ENCODE measurements at regions not wholly inside any gene's neighbourhood (a gene's known extent, or its start where the extent isn't known, plus 50 kb on each side); places are given as distances from the start of the nearest gene placed in this dataset.

DNA sequence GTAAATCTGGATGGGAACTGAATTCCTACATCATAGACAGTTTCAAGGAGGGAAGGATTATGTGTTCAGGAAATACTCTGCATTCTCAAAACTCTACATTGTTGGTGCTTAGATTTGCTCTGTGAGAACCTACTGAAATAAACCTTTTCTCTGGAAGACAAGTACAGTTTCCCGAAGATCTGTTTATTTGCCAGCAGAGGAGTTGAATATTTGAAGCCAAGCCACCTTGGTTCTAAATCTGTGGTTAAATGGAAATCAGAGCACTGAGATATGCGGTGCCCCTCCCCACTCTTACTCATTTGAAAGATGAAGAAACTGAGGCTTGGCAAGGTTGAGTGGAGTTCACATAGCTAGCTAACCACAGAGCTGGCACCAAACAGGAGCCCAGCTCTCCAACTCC lies 146.3 kb upstream of the CTAGE1 start:
- H3K9me3 ChIP-seq (ENCODE audit: low read length), result no peaks in the 10 kb centered on the region
- H3K79me2 ChIP-seq (replicated peaks; ENCODE audit: insufficient read depth, low read length), result no peaks in the 10 kb centered on the region
- H3K9me2 ChIP-seq (ENCODE audit: insufficient read depth, low read length), result no peaks in the 10 kb centered on the region
- H3K36me3 ChIP-seq (ENCODE audit: insufficient read depth, low read length), result no peaks in the 10 kb centered on the region
- no peak overlapping the region for H3K4me2 ChIP-seq (ENCODE audit: low read length)
- H4K20me1 ChIP-seq (ENCODE audit: insufficient read depth), result no peaks in the 10 kb centered on the region
- no peaks in the 10 kb centered on the region for H3F3A ChIP-seq (ENCODE audit: insufficient read depth, low read length, poor library complexity, severe bottlenecking)
- TF ChIP-seq RAD21 (conservative IDR thresholded peaks at IDR 0.05) (no peak), EZH2 (IDR thresholded peaks at IDR 0.05; ENCODE audit: borderline replicate concordance, insufficient read depth, low read length, poor library complexity, severe bottlenecking) (no peak), TAF1 (IDR thresholded peaks at IDR 0.05; ENCODE audit: low read depth) (no peak), SMC3 (conservative IDR thresholded peaks at IDR 0.05; ENCODE audit: poor library complexity) (no peak), MXI1 (conservative IDR thresholded peaks at IDR 0.05; ENCODE audit: poor library complexity, severe bottlenecking) (no peak), EP300 (conservative IDR thresholded peaks at IDR 0.05; ENCODE audit: poor library complexity, severe bottlenecking) (no peak), POLR2AphosphoS5 (IDR thresholded peaks at IDR 0.05) (no peak)
- TF ChIP-seq, protein P1, sequence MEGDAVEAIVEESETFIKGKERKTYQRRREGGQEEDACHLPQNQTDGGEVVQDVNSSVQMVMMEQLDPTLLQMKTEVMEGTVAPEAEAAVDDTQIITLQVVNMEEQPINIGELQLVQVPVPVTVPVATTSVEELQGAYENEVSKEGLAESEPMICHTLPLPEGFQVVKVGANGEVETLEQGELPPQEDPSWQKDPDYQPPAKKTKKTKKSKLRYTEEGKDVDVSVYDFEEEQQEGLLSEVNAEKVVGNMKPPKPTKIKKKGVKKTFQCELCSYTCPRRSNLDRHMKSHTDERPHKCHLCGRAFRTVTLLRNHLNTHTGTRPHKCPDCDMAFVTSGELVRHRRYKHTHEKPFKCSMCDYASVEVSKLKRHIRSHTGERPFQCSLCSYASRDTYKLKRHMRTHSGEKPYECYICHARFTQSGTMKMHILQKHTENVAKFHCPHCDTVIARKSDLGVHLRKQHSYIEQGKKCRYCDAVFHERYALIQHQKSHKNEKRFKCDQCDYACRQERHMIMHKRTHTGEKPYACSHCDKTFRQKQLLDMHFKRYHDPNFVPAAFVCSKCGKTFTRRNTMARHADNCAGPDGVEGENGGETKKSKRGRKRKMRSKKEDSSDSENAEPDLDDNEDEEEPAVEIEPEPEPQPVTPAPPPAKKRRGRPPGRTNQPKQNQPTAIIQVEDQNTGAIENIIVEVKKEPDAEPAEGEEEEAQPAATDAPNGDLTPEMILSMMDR (IDR thresholded peaks at IDR 0.05; ENCODE audit: poor library complexity, severe bottlenecking), result no peak
- TF ChIP-seq, protein P2, sequence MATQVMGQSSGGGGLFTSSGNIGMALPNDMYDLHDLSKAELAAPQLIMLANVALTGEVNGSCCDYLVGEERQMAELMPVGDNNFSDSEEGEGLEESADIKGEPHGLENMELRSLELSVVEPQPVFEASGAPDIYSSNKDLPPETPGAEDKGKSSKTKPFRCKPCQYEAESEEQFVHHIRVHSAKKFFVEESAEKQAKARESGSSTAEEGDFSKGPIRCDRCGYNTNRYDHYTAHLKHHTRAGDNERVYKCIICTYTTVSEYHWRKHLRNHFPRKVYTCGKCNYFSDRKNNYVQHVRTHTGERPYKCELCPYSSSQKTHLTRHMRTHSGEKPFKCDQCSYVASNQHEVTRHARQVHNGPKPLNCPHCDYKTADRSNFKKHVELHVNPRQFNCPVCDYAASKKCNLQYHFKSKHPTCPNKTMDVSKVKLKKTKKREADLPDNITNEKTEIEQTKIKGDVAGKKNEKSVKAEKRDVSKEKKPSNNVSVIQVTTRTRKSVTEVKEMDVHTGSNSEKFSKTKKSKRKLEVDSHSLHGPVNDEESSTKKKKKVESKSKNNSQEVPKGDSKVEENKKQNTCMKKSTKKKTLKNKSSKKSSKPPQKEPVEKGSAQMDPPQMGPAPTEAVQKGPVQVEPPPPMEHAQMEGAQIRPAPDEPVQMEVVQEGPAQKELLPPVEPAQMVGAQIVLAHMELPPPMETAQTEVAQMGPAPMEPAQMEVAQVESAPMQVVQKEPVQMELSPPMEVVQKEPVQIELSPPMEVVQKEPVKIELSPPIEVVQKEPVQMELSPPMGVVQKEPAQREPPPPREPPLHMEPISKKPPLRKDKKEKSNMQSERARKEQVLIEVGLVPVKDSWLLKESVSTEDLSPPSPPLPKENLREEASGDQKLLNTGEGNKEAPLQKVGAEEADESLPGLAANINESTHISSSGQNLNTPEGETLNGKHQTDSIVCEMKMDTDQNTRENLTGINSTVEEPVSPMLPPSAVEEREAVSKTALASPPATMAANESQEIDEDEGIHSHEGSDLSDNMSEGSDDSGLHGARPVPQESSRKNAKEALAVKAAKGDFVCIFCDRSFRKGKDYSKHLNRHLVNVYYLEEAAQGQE (IDR thresholded peaks at IDR 0.05; ENCODE audit: borderline replicate concordance), result no peak
- no peak overlapping the region for H3K9ac ChIP-seq (ENCODE audit: low read length)
- H3K4me3 ChIP-seq (ENCODE audit: low read length), result no peak overlapping the region
- H3K27ac ChIP-seq (ENCODE audit: low read length), result no peak overlapping the region
- H2AFZ ChIP-seq (ENCODE audit: low read depth, low read length), result no peak overlapping the region
- H3K27me3 ChIP-seq (ENCODE audit: insufficient read depth, low read depth, low read length), result peaks cover 47% of the 10 kb centered on the region

DNA sequence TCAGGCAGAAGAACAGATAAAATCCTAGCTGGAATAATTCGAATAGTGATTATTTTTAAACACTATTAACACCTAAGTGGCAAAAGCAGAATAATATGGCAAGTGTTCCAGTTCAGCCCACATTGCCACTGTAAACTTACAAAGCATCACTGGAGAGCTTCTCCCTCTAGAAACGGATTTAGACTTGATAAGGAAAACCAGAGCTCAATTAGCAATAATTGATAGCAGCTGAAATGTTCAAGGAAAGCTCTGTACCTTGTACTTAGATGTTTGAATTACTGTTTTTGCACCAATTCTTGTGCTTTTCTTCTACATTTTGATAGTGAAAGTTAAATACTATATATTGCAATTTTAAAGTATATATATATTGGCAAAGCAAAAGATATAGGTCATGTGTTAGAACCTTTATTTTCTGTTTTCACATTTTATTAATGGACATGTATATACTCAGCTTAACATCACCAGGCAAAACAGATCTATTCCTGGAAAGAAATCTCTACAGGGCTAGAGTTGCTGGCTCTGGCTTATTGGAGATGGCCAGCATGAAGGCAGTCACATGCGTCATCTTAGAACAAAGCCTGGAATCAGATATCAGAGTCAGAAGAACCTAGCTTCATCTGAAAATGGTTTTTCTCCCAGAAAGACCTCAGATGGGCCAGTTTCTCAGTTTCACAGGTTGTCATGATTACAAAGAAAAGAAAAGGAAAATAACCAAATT lies 149.1 kb upstream of the CTAGE1 start:
- no peak overlapping the region for H2AFZ ChIP-seq (ENCODE audit: low read depth, low read length)
- H3K4me2 ChIP-seq (ENCODE audit: low read length), result no peak overlapping the region
- no peaks in the 10 kb centered on the region for H3K9me2 ChIP-seq (ENCODE audit: insufficient read depth, low read length)
- no peaks in the 10 kb centered on the region for H3K9me3 ChIP-seq (ENCODE audit: low read length)
- H3F3A ChIP-seq (ENCODE audit: insufficient read depth, low read length, poor library complexity, severe bottlenecking), result no peaks in the 10 kb centered on the region
- no peak overlapping the region for H3K9ac ChIP-seq (ENCODE audit: low read length)
- no peaks in the 10 kb centered on the region for H4K20me1 ChIP-seq (ENCODE audit: insufficient read depth)
- no peak overlapping the region for H3K4me3 ChIP-seq (ENCODE audit: low read length)
- no peaks in the 10 kb centered on the region for H3K79me2 ChIP-seq (replicated peaks; ENCODE audit: insufficient read depth, low read length)
- peaks cover 19% of the 10 kb centered on the region for H3K27me3 ChIP-seq (ENCODE audit: insufficient read depth, low read depth, low read length)
- no peaks in the 10 kb centered on the region for H3K36me3 ChIP-seq (ENCODE audit: insufficient read depth, low read length)
- no peak overlapping the region for H3K27ac ChIP-seq (ENCODE audit: low read length)
- TF ChIP-seq RAD21 (conservative IDR thresholded peaks at IDR 0.05) (no peak), TAF1 (IDR thresholded peaks at IDR 0.05; ENCODE audit: low read depth) (no peak), EZH2 (IDR thresholded peaks at IDR 0.05; ENCODE audit: borderline replicate concordance, insufficient read depth, low read length, poor library complexity, severe bottlenecking) (no peak), MXI1 (conservative IDR thresholded peaks at IDR 0.05; ENCODE audit: poor library complexity, severe bottlenecking) (no peak), EP300 (conservative IDR thresholded peaks at IDR 0.05; ENCODE audit: poor library complexity, severe bottlenecking) (no peak)
- TF ChIP-seq, protein P1 (IDR thresholded peaks at IDR 0.05; ENCODE audit: poor library complexity, severe bottlenecking), result no peak

Measured in neural cell (in vitro differentiated cells).